ENCODE measurements at regions not wholly inside any gene's neighbourhood (a gene's known extent, or its start where the extent isn't known, plus 50 kb on each side); places are given as distances from the start of the nearest gene placed in this dataset.

DNA sequence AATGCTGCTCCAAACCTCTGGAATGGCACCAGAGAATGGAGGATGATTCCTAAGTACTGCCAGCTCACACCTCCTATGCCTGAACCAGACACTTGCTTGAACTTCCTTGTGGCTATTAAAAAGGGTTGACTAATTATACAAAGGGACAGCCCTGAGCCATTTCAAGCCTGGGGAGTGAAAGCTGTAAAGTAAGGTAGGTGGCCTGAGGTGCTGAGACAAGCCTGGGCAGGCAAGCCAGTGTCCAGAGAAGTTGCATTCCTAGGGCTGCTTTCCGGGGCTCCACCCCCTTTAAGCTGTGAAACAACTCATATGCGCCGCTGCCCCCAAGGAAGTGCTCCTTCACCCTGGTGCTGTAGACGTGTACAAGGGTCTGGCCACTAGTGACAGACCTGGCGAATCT lies 79.9 kb upstream of the SLC1A3 start:
- Histone ChIP-seq H3K27ac (no peak overlapping the region), H3K27me3 (no peaks in the 10 kb centered on the region), H3K4me3 (ENCODE audit: low read depth in 1 of 2, low read length in 1 of 2) (no peak overlapping the region), H3K9me3 (no peaks in the 10 kb centered on the region), H3K4me1 (ENCODE audit: control insufficient read depth in 1 of 2, insufficient read depth in 1 of 2, low read depth in 1 of 2, low read length in 1 of 2) (peaks cover 0 to 3% of the 10 kb centered on the region in 2 experiments), H3K36me3 (no peaks in the 10 kb centered on the region)
- TF ChIP-seq CTCF (IDR thresholded peaks at IDR 0.05): no peak

GRCh38 chr5:36528588-36528987 lies 77.8 kb upstream of the SLC1A3 start:
- no peaks in the 10 kb centered on the region for H3K36me3 ChIP-seq
- no peak overlapping the region for H3K27ac ChIP-seq
- H3K27me3 ChIP-seq: no peaks in the 10 kb centered on the region

GRCh38 chr5:36529142-36529541 lies 77.3 kb upstream of the SLC1A3 start:
- Histone ChIP-seq H3K36me3 (no peaks in the 10 kb centered on the region), H3K9me3 (no peaks in the 10 kb centered on the region), H3K4me1 (ENCODE audit: control insufficient read depth in 1 of 2, insufficient read depth in 1 of 2, low read depth in 1 of 2, low read length in 1 of 2) (peaks cover 0 to 3% of the 10 kb centered on the region in 2 experiments), H3K27me3 (no peaks in the 10 kb centered on the region), H3K4me3 (ENCODE audit: low read depth in 1 of 2, low read length in 1 of 2) (no peak overlapping the region), H3K27ac (no peak overlapping the region)
- TF ChIP-seq CTCF (IDR thresholded peaks at IDR 0.05): no peak

More at GRCh38 chr5:36528588-36528987, 77.8 kb upstream of the SLC1A3 start:
- Histone ChIP-seq H3K4me3 (ENCODE audit: low read depth in 1 of 2, low read length in 1 of 2) (no peak overlapping the region), H3K9me3 (no peaks in the 10 kb centered on the region), H3K4me1 (ENCODE audit: control insufficient read depth in 1 of 2, insufficient read depth in 1 of 2, low read depth in 1 of 2, low read length in 1 of 2) (peaks cover 0 to 3% of the 10 kb centered on the region in 2 experiments)
- no peak for TF ChIP-seq CTCF (IDR thresholded peaks at IDR 0.05)

DNA sequence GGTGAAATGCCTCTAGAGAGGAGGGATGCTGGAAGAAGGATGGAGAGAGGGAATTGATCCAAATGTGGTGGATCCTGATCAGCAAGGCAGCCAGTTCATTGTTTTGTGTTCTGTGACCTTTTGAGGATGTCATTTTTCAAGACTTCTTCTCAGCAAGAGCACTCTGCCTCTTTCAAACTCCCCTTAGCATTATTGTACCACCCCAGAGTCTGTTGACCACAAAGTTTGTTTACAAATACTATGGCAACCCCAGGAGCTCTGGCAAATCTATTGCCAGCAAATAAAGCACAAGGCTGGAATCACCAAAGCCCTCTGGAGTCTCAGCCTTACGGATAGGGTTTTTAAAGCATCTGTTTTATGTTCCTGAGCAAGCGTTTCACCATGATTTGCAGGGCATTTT lies 76.2 kb upstream of the SLC1A3 start:
- no peaks in the 10 kb centered on the region for H3K27me3 ChIP-seq
- H3K9me3 ChIP-seq: no peaks in the 10 kb centered on the region
- TF ChIP-seq CTCF (IDR thresholded peaks at IDR 0.05): no peak
- no peak overlapping the region for H3K4me3 ChIP-seq (ENCODE audit: low read depth in 1 of 2, low read length in 1 of 2)
- H3K4me1 ChIP-seq (ENCODE audit: control insufficient read depth in 1 of 2, insufficient read depth in 1 of 2, low read depth in 1 of 2, low read length in 1 of 2): peaks cover 0 to 3% of the 10 kb centered on the region in 2 experiments
- no peaks in the 10 kb centered on the region for H3K36me3 ChIP-seq
- no peak overlapping the region for H3K27ac ChIP-seq

DNA sequence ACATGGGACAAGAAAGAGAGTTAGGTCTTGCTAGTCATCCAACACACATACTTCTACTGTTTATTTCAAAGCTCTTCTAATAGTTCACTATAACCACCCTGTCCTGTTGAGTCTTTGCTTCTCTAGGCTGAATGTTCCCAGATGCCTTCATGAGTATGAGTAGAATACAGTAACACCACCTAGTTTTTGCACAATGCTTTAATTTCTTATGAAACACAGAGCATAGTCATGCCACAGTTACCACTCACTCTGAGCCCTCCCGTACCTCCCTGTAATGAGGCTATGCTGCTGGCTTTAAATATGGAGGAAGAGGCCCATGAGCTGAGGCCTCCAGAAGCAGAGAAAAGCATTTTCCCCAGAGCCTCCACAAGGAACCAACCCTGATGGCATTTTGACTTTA lies 75.0 kb upstream of the SLC1A3 start:
- Histone ChIP-seq H3K27me3 (no peaks in the 10 kb centered on the region), H3K4me1 (ENCODE audit: control insufficient read depth in 1 of 2, insufficient read depth in 1 of 2, low read depth in 1 of 2, low read length in 1 of 2) (peaks cover 0 to 3% of the 10 kb centered on the region in 2 experiments), H3K36me3 (no peaks in the 10 kb centered on the region), H3K4me3 (ENCODE audit: low read depth in 1 of 2, low read length in 1 of 2) (no peak overlapping the region), H3K9me3 (no peaks in the 10 kb centered on the region), H3K27ac (no peak overlapping the region)
- no peak for TF ChIP-seq CTCF (IDR thresholded peaks at IDR 0.05)

DNA sequence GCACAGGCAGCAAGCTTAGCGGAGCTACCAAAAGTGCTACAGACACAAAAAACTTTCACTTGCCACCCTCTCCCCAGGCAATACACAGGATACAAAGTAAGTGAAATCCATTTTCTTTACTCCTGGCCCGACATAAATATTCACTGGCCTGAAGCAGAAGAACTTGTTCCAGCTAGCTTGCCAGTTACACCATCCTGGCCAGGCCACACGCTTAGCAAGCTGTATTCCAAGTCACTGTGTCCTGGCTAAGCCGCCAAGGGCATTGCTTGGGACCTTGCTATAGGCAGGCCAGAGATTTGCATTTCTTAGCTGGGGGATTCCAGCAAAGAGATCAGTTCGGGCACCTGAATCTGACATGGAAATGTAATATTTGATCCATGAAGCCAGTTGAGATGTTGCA lies 71.0 kb upstream of the SLC1A3 start:
- Histone ChIP-seq H3K4me1 (ENCODE audit: control insufficient read depth in 1 of 2, insufficient read depth in 1 of 2, low read depth in 1 of 2, low read length in 1 of 2) (no peaks in the 10 kb centered on the region), H3K27ac (no peak overlapping the region)
- no peak for TF ChIP-seq CTCF (IDR thresholded peaks at IDR 0.05)

More for the DNA sequence above, 71.0 kb upstream of the SLC1A3 start:
- no peaks in the 10 kb centered on the region for H3K9me3 ChIP-seq
- H3K36me3 ChIP-seq: no peaks in the 10 kb centered on the region
- no peak overlapping the region for H3K4me3 ChIP-seq (ENCODE audit: low read depth in 1 of 2, low read length in 1 of 2)
- H3K27me3 ChIP-seq: no peaks in the 10 kb centered on the region
